ENCODE measurements at regions not wholly inside any gene's neighbourhood (a gene's known extent, or its start where the extent isn't known, plus 50 kb on each side); places are given as distances from the start of the nearest gene placed in this dataset.

- no peak for DNase-seq
Observed at GRCh38 chr1:82453511-82454185, 652.9 kb downstream of the ADGRL2 start.

GRCh38 chr1:82452096-82452495 is 651.4 kb downstream of the ADGRL2 start:
- DNase-seq, result no peak

- no peak for DNase-seq
Observed at GRCh38 chr1:82451191-82451590, 650.5 kb downstream of the ADGRL2 start.

- DNase-seq, result no peak
Observed at GRCh38 chr1:82449506-82450057, 648.8 kb downstream of the ADGRL2 start.

- DNase-seq, result no peak
Observed at GRCh38 chr1:82446955-82447354, 646.2 kb downstream of the ADGRL2 start.

- DNase-seq, result no peak
Observed at GRCh38 chr1:82446236-82446635, 645.5 kb downstream of the ADGRL2 start.

- DNase-seq, result no peak
Observed at GRCh38 chr1:82445827-82446226, 645.1 kb downstream of the ADGRL2 start.

GRCh38 chr1:82445132-82445531 is 644.4 kb downstream of the ADGRL2 start:
- no peak for DNase-seq

- DNase-seq, result no peak
Observed at GRCh38 chr1:82441402-82441801, 640.7 kb downstream of the ADGRL2 start.

- DNase-seq, result no peak
Observed at GRCh38 chr1:82423174-82423815, 622.6 kb downstream of the ADGRL2 start.

GRCh38 chr1:82421782-82422181 is 621.0 kb downstream of the ADGRL2 start:
- DNase-seq, result no peak

- DNase-seq, result no peak
Observed at GRCh38 chr1:82420584-82420983, 619.9 kb downstream of the ADGRL2 start.

GRCh38 chr1:82411605-82412004 is 610.9 kb downstream of the ADGRL2 start:
- DNase-seq, result no peak

- no peak for DNase-seq
Observed at GRCh38 chr1:82405333-82405732, 604.6 kb downstream of the ADGRL2 start.

- DNase-seq, result no peak
Observed at GRCh38 chr1:82401116-82401515, 600.4 kb downstream of the ADGRL2 start.

GRCh38 chr1:82400521-82400920 is 599.8 kb downstream of the ADGRL2 start:
- no peak for DNase-seq

- no peak for DNase-seq
Observed at GRCh38 chr1:82399093-82399492, 598.4 kb downstream of the ADGRL2 start.

GRCh38 chr1:82398357-82398756 is 597.6 kb downstream of the ADGRL2 start:
- no peak for DNase-seq

- no peak for DNase-seq
Observed at GRCh38 chr1:82395440-82395839, 594.7 kb downstream of the ADGRL2 start.

- no peak for DNase-seq
Observed at GRCh38 chr1:82392946-82393345, 592.2 kb downstream of the ADGRL2 start.

GRCh38 chr1:82392513-82392912 is 591.8 kb downstream of the ADGRL2 start:
- no peak for DNase-seq

- DNase-seq, result no peak
Observed at GRCh38 chr1:82391712-82392111, 591.0 kb downstream of the ADGRL2 start.

- no peak for DNase-seq
Observed at GRCh38 chr1:82390627-82391026, 589.9 kb downstream of the ADGRL2 start.

- no peak for DNase-seq
Observed at GRCh38 chr1:82388679-82389078, 587.9 kb downstream of the ADGRL2 start.

GRCh38 chr1:82387012-82387366 is 586.3 kb downstream of the ADGRL2 start:
- no peak for DNase-seq
